Activated CD8-positive, alpha-beta T cell treated with anti-CD3 and anti-CD28 coated beads for 36 hours (primary cell): ENCODE measurements at regions not wholly inside any gene's neighbourhood (a gene's known extent, or its start where the extent isn't known, plus 50 kb on each side); places are given as distances from the start of the nearest gene placed in this dataset.
"Not testable (repeated sequence)": the region's sequence is repeated elsewhere in the genome, so short reads cannot be mapped to it uniquely, and the experiment has no call there.

ENCODE experiments used
- ATAC-seq: fragments of 200-7000 bp; cut with Tn5 transposase; one replicate; pipeline ENCODE4 v1.10.0; 2021; ENCODE audit warnings: mild to moderate bottlenecking, moderate library complexity
- CTCF ChIA-PET: fragments of 350-600 bp; sonication (Branson Sonifier 250); formaldehyde crosslinking; loops from one replicate; lab custom pipeline; 2021; ENCODE audit warnings: antibody characterized with exemption; lab: Charles Lee
- POLR2A ChIA-PET: fragments of 350-600 bp; sonication (Branson Sonifier 250); formaldehyde crosslinking; loops from one replicate; lab custom pipeline; 2021; ENCODE audit warnings: antibody characterized with exemption; lab: Charles Lee
- DNase-seq: peaks from one replicate; pipeline ENCODE4 v3.0.0-alpha.2; 2020
- H3K27ac Mint-ChIP-seq: one replicate; pipeline ENCODE4 v1.8.0; 2021; ENCODE audit warnings: mild to moderate bottlenecking, mixed read lengths
- H3K27me3 Mint-ChIP-seq: one replicate; pipeline ENCODE4 v1.8.0; 2021; ENCODE audit warnings: mixed read lengths
- H3K36me3 Mint-ChIP-seq: one replicate; pipeline ENCODE4 v1.8.0; 2021; ENCODE audit warnings: low read depth, mixed read lengths
- H3K4me1 Mint-ChIP-seq: one replicate; pipeline ENCODE4 v1.8.0; 2021; ENCODE audit warnings: low read depth, mixed read lengths
- H3K4me3 Mint-ChIP-seq: one replicate; pipeline ENCODE4 v1.8.0; 2021; ENCODE audit warnings: mild to moderate bottlenecking, moderate library complexity, mixed read lengths
- H3K9me3 Mint-ChIP-seq: one replicate; pipeline ENCODE4 v1.8.0; 2021; ENCODE audit warnings: mixed read lengths
- intact Hi-C: fragments of 100-400 bp; cut with micrococcal nuclease; formaldehyde crosslinking; loops from one replicate; pipeline ENCODE4 v1.10.0; 2022
- TF ChIP-seq, protein P1 (sequence below): fragments of 200-600 bp; IDR thresholded peaks from one replicate; pipeline ENCODE4 v1.8.0; 2022; ENCODE audit warnings: antibody characterized with exemption, mild to moderate bottlenecking

DNA sequence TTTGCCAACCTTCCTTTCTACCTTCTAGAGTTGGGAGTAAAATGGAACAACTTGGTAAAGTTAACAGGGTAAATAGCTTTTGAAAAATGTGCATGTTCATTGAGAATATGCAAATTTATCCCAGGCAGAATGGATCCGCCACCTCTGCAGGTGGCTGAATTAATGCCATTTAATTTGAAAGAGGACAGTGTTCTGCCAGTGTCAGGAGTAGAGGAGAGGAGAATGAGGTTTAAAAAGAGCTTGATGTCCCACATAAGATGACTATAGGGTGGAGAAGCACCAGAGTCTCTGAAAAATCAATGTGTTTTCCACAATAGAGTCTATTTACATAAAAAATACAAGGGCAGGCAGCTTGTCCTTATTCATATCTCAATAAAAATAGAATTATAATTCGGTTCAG, 1804.3 kb upstream of the PCDH10 start:
- POLR2A ChIA-PET: no interaction called here

DNA sequence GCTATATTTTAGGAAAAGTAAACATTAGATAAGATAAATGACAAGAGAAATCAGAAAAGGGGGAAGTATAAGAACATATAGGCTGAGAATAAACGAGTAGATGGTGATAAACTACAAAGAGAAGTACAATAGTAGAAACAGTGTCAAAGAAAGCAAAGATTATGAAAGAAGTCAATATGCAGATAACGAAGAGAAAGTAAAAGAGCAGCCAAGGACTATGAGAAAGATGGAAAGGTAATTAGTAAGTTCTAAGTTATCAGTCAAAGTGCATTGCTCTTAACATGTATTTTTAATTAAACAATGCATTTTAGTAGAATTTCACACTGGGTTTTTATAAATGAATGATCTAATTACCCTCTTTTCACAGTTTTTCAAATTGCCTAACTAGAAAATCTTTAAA, 1801.3 kb upstream of the PCDH10 start:
- intact Hi-C loops: no loop called here
- no peaks in the 10 kb centered on the region for H3K27me3 Mint-ChIP-seq

More for the DNA sequence above, 1804.3 kb upstream of the PCDH10 start:
- intact Hi-C loops: no loop called here
- ATAC-seq (no peak), DNase-seq (no peak)
- no peak overlapping the region for H3K4me3 Mint-ChIP-seq
- H3K4me1 Mint-ChIP-seq: no peaks in the 10 kb centered on the region
- H3K9me3 Mint-ChIP-seq: peaks cover 2% of the 10 kb centered on the region
- no peaks in the 10 kb centered on the region for H3K27me3 Mint-ChIP-seq
- TF ChIP-seq, protein P1, sequence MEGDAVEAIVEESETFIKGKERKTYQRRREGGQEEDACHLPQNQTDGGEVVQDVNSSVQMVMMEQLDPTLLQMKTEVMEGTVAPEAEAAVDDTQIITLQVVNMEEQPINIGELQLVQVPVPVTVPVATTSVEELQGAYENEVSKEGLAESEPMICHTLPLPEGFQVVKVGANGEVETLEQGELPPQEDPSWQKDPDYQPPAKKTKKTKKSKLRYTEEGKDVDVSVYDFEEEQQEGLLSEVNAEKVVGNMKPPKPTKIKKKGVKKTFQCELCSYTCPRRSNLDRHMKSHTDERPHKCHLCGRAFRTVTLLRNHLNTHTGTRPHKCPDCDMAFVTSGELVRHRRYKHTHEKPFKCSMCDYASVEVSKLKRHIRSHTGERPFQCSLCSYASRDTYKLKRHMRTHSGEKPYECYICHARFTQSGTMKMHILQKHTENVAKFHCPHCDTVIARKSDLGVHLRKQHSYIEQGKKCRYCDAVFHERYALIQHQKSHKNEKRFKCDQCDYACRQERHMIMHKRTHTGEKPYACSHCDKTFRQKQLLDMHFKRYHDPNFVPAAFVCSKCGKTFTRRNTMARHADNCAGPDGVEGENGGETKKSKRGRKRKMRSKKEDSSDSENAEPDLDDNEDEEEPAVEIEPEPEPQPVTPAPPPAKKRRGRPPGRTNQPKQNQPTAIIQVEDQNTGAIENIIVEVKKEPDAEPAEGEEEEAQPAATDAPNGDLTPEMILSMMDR: no peak
- CTCF ChIA-PET: no interaction called here
- H3K36me3 Mint-ChIP-seq: no peaks in the 10 kb centered on the region
- H3K27ac Mint-ChIP-seq: no peak overlapping the region

DNA sequence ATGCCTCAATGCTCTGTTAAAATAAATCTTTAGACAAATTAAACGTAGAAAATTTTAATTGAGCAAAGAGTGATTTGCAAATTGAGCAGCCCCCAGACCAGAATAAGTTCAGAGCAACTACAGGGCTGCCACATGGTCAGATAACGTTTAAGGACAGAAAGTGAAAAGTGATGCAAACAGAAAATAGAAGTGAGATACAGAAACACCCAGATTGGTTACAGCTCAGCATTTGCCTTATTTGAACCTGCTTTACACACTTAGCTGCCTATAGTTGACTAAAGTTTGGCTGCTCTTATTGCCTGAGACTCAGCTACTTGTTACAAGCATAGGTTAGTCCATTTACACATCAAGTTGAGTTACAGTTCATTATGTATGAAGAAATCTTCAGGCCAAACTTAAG, 1800.8 kb upstream of the PCDH10 start:
- TF ChIP-seq, protein P1: no peak
- Mint-ChIP-seq H3K4me1 (no peaks in the 10 kb centered on the region), H3K4me3 (no peak overlapping the region), H3K27me3 (no peaks in the 10 kb centered on the region), H3K27ac (no peak overlapping the region), H3K9me3 (peaks cover 2% of the 10 kb centered on the region), H3K36me3 (no peaks in the 10 kb centered on the region)
- intact Hi-C loops: no loop called here
- CTCF ChIA-PET: no interaction called here
- ATAC-seq: no peak
- DNase-seq: no peak
- POLR2A ChIA-PET: no interaction called here

More for the DNA sequence above, 1801.3 kb upstream of the PCDH10 start:
- ATAC-seq (no peak), DNase-seq (no peak)
- ChIA-PET CTCF (no interaction called here), POLR2A (no interaction called here)
- Mint-ChIP-seq H3K4me3 (no peak overlapping the region), H3K4me1 (no peaks in the 10 kb centered on the region), H3K36me3 (no peaks in the 10 kb centered on the region), H3K9me3 (peaks cover 2% of the 10 kb centered on the region), H3K27ac (no peak overlapping the region)
- TF ChIP-seq, protein P1: no peak

DNA sequence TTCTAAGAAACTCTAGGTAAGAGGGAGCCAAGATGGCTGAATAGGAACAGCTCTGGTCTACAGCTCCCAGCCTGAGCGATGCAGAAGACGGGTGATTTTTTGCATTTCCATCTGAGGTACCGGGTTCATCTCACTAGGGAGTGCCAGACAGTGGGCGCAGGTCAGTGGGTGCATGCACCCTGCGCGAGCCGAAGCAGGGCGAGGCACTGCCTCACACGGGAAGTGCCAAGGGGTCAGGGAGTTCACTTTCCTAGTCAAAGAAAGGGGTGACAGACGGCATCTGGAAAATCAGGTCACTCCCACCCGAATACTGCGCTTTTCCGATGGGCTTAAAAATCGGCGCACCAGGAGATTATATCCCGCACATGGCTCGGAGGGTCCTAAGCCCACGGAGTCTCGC, 1796.7 kb upstream of the PCDH10 start:
- H3K9me3 Mint-ChIP-seq, CTCF ChIA-PET, H3K36me3 Mint-ChIP-seq, DNase-seq, H3K4me3 Mint-ChIP-seq, H3K27ac Mint-ChIP-seq, intact Hi-C loops, H3K4me1 Mint-ChIP-seq, ATAC-seq, POLR2A ChIA-PET, H3K27me3 Mint-ChIP-seq: not testable (repeated sequence)

DNA sequence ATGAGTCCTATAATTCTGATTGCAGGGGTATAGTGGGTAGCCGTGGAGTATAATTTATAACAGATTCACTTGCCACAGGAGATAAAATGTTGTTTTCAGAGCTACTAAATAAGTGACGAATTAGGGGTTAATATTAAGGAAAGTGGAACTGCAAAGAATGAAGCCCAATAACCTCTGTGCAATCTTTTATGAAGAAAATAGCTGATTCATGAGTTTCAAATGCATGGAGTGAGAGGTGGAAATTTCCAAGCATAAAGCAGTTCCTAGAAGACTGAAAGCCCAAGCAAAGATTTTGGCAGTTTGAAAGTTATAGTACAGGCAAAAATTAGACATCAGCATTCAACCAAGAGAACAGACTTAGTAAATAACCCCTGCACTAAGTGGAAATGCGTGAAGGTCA, 1782.4 kb upstream of the PCDH10 start:
- Mint-ChIP-seq H3K4me3 (no peak overlapping the region), H3K4me1 (no peaks in the 10 kb centered on the region), H3K9me3 (no peaks in the 10 kb centered on the region), H3K27me3 (no peaks in the 10 kb centered on the region), H3K27ac (no peak overlapping the region), H3K36me3 (no peaks in the 10 kb centered on the region)
- TF ChIP-seq, protein P1: no peak
- CTCF ChIA-PET: no interaction called here
- POLR2A ChIA-PET: no interaction called here
- intact Hi-C loops: no loop called here
- DNase-seq: no peak
- no peak for ATAC-seq

DNA sequence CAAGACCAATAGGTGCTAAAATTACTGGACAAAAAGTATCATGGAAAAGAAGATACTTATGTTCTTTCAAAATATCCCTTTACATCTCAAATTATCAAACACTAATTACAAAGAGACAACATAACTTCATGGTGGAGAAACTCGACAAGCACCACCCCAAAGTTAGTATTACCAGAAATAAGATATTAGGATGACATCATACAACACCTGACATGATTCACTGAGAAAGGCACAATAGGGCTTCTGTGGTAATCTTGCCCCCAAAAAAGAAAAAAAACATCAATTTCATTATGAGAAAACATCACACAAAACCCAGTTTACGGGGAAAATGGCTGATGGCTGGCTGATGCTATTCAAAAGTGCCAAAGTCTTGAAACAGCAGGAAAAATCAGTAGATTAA, 1781.7 kb upstream of the PCDH10 start:
- H3K4me3 Mint-ChIP-seq: no peak overlapping the region
- POLR2A ChIA-PET: no interaction called here

More for the DNA sequence above, 1781.7 kb upstream of the PCDH10 start:
- H3K9me3 Mint-ChIP-seq: no peaks in the 10 kb centered on the region
- CTCF ChIA-PET: no interaction called here
- no peaks in the 10 kb centered on the region for H3K27me3 Mint-ChIP-seq
- H3K36me3 Mint-ChIP-seq: no peaks in the 10 kb centered on the region
- ATAC-seq (no peak), DNase-seq (no peak)
- intact Hi-C loops: no loop called here
- TF ChIP-seq, protein P1: no peak
- no peaks in the 10 kb centered on the region for H3K4me1 Mint-ChIP-seq
- H3K27ac Mint-ChIP-seq: no peak overlapping the region
